NB4 (cell line): ENCODE measurements at regions not wholly inside any gene's neighbourhood (a gene's known extent, or its start where the extent isn't known, plus 50 kb on each side); places are given as distances from the start of the nearest gene placed in this dataset.

Experiments
- MAX ChIP-seq: IDR thresholded peaks from 2 replicates; pipeline ENCODE4 v1.6.1; 2011; ENCODE audit warnings: low read depth, low read length
- MYC ChIP-seq: IDR thresholded peaks from 2 replicates; pipeline ENCODE4 v1.6.1; 2011; ENCODE audit warnings: low read depth, low read length
- POLR2A ChIP-seq: IDR thresholded peaks from 2 replicates; pipeline ENCODE4 v1.6.1; 2011; ENCODE audit warnings: mild to moderate bottlenecking; ENCODE audit not compliant: insufficient read length; ENCODE audit errors: extremely low read depth
- TF ChIP-seq, protein P1 (sequence below): IDR thresholded peaks from one replicate; pipeline ENCODE4 v1.5.1; 2012; ENCODE audit warnings: low read depth, low read length

DNA sequence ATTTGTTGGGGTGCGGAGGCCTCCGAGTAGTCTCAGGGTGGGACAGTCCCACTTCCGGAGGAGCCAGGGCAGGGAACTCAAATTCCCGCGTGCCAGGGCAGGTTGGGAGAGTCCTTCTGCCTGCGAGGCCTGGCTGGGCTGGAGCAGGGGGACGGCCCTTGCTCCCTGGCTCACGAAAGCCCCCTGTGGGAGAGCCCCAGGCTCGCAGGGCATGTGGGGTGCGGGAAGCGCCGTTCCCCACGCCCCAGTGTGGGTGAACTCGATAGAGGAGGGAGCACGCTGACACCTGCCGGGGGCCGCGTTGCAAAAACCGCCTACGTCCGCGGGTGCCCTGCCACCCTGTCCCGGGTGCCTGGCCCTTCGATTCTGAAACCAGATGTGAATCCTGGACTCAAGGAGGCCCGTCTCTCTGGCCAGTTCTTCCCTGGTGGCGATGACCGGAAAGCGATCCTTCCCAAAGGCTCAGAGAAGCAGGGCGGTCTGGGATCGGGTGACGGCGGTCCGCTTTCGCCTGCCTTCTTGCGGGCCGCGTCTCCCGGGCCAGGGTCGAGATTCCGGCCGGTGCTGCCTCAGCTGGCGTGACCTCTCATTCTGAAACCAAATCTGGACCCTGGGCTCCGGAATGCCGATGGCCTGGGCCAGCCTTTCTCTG lies 1846.5 kb upstream of the DEFB115 start:
- TF ChIP-seq, protein P1, sequence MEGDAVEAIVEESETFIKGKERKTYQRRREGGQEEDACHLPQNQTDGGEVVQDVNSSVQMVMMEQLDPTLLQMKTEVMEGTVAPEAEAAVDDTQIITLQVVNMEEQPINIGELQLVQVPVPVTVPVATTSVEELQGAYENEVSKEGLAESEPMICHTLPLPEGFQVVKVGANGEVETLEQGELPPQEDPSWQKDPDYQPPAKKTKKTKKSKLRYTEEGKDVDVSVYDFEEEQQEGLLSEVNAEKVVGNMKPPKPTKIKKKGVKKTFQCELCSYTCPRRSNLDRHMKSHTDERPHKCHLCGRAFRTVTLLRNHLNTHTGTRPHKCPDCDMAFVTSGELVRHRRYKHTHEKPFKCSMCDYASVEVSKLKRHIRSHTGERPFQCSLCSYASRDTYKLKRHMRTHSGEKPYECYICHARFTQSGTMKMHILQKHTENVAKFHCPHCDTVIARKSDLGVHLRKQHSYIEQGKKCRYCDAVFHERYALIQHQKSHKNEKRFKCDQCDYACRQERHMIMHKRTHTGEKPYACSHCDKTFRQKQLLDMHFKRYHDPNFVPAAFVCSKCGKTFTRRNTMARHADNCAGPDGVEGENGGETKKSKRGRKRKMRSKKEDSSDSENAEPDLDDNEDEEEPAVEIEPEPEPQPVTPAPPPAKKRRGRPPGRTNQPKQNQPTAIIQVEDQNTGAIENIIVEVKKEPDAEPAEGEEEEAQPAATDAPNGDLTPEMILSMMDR: no peak
- TF ChIP-seq POLR2A (no peak), MAX (no peak), MYC (no peak)
